HT-29 (cell line): ENCODE measurements at regions not wholly inside any gene's neighbourhood (a gene's known extent, or its start where the extent isn't known, plus 50 kb on each side); places are given as distances from the start of the nearest gene placed in this dataset.
"Not testable (repeated sequence)": the region's sequence is repeated elsewhere in the genome, so short reads cannot be mapped to it uniquely, and the experiment has no call there.

ENCODE experiments used
- DNase-seq: peaks from one replicate; pipeline ENCODE4 v3.0.0-alpha.2; 2015; ENCODE audit warnings: low spot score

- DNase-seq = no peak
Measured at GRCh38 chr3:34107669-34108068, 309.2 kb downstream of the PDCD6IP start.

GRCh38 chr3:34109021-34109420 is 310.6 kb downstream of the PDCD6IP start:
- no peak for DNase-seq

GRCh38 chr3:34109846-34110245 is 311.4 kb downstream of the PDCD6IP start:
- DNase-seq = no peak

GRCh38 chr3:34111361-34111760 is 312.9 kb downstream of the PDCD6IP start:
- DNase-seq = no peak

GRCh38 chr3:34112261-34112660 is 313.8 kb downstream of the PDCD6IP start:
- DNase-seq = not testable (repeated sequence)

GRCh38 chr3:34131091-34131490 is 332.7 kb downstream of the PDCD6IP start:
- no peak for DNase-seq

GRCh38 chr3:34132069-34132692 is 333.8 kb downstream of the PDCD6IP start:
- no peak for DNase-seq

GRCh38 chr3:34139566-34139965 is 341.1 kb downstream of the PDCD6IP start:
- no peak for DNase-seq

GRCh38 chr3:34140616-34141015 is 342.2 kb downstream of the PDCD6IP start:
- DNase-seq = no peak

GRCh38 chr3:34141841-34142337 is 343.5 kb downstream of the PDCD6IP start:
- no peak for DNase-seq

- DNase-seq = no peak
Measured at GRCh38 chr3:34145796-34146195, 347.4 kb downstream of the PDCD6IP start.

GRCh38 chr3:34146596-34146995 is 348.2 kb downstream of the PDCD6IP start:
- no peak for DNase-seq

- DNase-seq = no peak
Measured at GRCh38 chr3:34150992-34151391, 352.6 kb downstream of the PDCD6IP start.

- no peak for DNase-seq
Measured at GRCh38 chr3:34152656-34153055, 354.2 kb downstream of the PDCD6IP start.

- DNase-seq = no peak
Measured at GRCh38 chr3:34155108-34155507, 356.7 kb downstream of the PDCD6IP start.

- no peak for DNase-seq
Measured at GRCh38 chr3:34155666-34156065, 357.2 kb downstream of the PDCD6IP start.

GRCh38 chr3:34157491-34157890 is 359.1 kb downstream of the PDCD6IP start:
- no peak for DNase-seq

- no peak for DNase-seq
Measured at GRCh38 chr3:34159613-34160420, 361.4 kb downstream of the PDCD6IP start.

GRCh38 chr3:34169636-34170035 is 371.2 kb downstream of the PDCD6IP start:
- DNase-seq = not testable (repeated sequence)

- DNase-seq = no peak
Measured at GRCh38 chr3:34174740-34175139, 376.3 kb downstream of the PDCD6IP start.

- no peak for DNase-seq
Measured at GRCh38 chr3:34175636-34176176, 377.3 kb downstream of the PDCD6IP start.

- no peak for DNase-seq
Measured at GRCh38 chr3:34176723-34177122, 378.3 kb downstream of the PDCD6IP start.

GRCh38 chr3:34178415-34178814 is 380.0 kb downstream of the PDCD6IP start:
- DNase-seq = no peak
